Activated CD8-positive, alpha-beta memory T cell treated with anti-CD3 and anti-CD28 coated beads for 4 hours (primary cell): ENCODE measurements at regions not wholly inside any gene's neighbourhood (a gene's known extent, or its start where the extent isn't known, plus 50 kb on each side); places are given as distances from the start of the nearest gene placed in this dataset.

ENCODE experiments used
- DNase-seq, 2 donors: peaks; one replicate each; pipeline ENCODE4 v3.0.0-alpha.2; 2020; ENCODE audit warnings: low read depth in 2 of 2

GRCh38 chr4:56206258-56206657, 181.0 kb downstream of the AASDH start:
- no peak for DNase-seq

GRCh38 chr4:56200275-56200674, 187.0 kb downstream of the AASDH start:
- DNase-seq, result no peak

GRCh38 chr4:56198265-56198664, 189.0 kb downstream of the AASDH start:
- no peak for DNase-seq

- no peak for DNase-seq
Measured at GRCh38 chr4:56197387-56197786, 189.9 kb downstream of the AASDH start.

GRCh38 chr4:56195025-56195424, 192.3 kb downstream of the AASDH start:
- DNase-seq, result no peak

GRCh38 chr4:56191534-56191933, 195.8 kb downstream of the AASDH start:
- DNase-seq, result no peak

- DNase-seq, result no peak
Measured at GRCh38 chr4:56187688-56188087, 199.6 kb downstream of the AASDH start.

- no peak for DNase-seq
Measured at GRCh38 chr4:56186808-56187523, 200.3 kb downstream of the AASDH start.

GRCh38 chr4:56185901-56186300, 201.4 kb downstream of the AASDH start:
- DNase-seq, result no peak

GRCh38 chr4:56184214-56184613, 203.1 kb downstream of the AASDH start:
- no peak for DNase-seq

GRCh38 chr4:56183344-56183959, 203.8 kb downstream of the AASDH start:
- no peak for DNase-seq

- DNase-seq, result no peak
Measured at GRCh38 chr4:56182356-56182755, 204.9 kb downstream of the AASDH start.

- no peak for DNase-seq
Measured at GRCh38 chr4:56181140-56181953, 205.9 kb downstream of the AASDH start.

GRCh38 chr4:56169061-56169460, 218.2 kb downstream of the AASDH start:
- no peak for DNase-seq

- DNase-seq, result no peak
Measured at GRCh38 chr4:56164907-56165306, 216.2 kb downstream of the CEP135 start.

- no peak for DNase-seq
Measured at GRCh38 chr4:56160636-56161035, 211.9 kb downstream of the CEP135 start.

GRCh38 chr4:56158483-56158882, 209.7 kb downstream of the CEP135 start:
- no peak for DNase-seq

- no peak for DNase-seq
Measured at GRCh38 chr4:56156141-56156540, 207.4 kb downstream of the CEP135 start.

GRCh38 chr4:56155432-56155831, 206.7 kb downstream of the CEP135 start:
- no peak for DNase-seq

- no peak for DNase-seq
Measured at GRCh38 chr4:56149591-56149990, 200.8 kb downstream of the CEP135 start.

GRCh38 chr4:56148428-56148827, 199.7 kb downstream of the CEP135 start:
- DNase-seq, result no peak

GRCh38 chr4:56147371-56147770, 198.6 kb downstream of the CEP135 start:
- no peak for DNase-seq

GRCh38 chr4:56146956-56147355, 198.2 kb downstream of the CEP135 start:
- DNase-seq, result no peak
